GM12875 (cell line): ENCODE measurements at regions not wholly inside any gene's neighbourhood (a gene's known extent, or its start where the extent isn't known, plus 50 kb on each side); places are given as distances from the start of the nearest gene placed in this dataset.
"Not testable (repeated sequence)": the region's sequence is repeated elsewhere in the genome, so short reads cannot be mapped to it uniquely, and the experiment has no call there.

Experiments used
- H3K4me3 ChIP-seq: one replicate; pipeline ENCODE4 v1.5.1; 2011; ENCODE audit warnings: low read depth, low read length, control low read depth
- CTCF ChIP-seq: IDR thresholded peaks from 2 replicates; pipeline ENCODE4 v1.5.1; 2011; ENCODE audit warnings: low read depth, mild to moderate bottlenecking, control low read depth, inconsistent platforms, low read length, moderate library complexity, borderline replicate concordance; ENCODE audit not compliant: insufficient read depth

- no peak for TF ChIP-seq CTCF
- no peak overlapping the region for H3K4me3 ChIP-seq
Measured at GRCh38 chr12:107369679-107370078, 276.3 kb upstream of the CRY1 start.

- no peak overlapping the region for H3K4me3 ChIP-seq
- no peak for TF ChIP-seq CTCF
Measured at GRCh38 chr12:107372229-107372658, 278.9 kb upstream of the CRY1 start.

- TF ChIP-seq CTCF, result no peak
- H3K4me3 ChIP-seq, result no peak overlapping the region
Measured at GRCh38 chr12:107373238-107373809, 280.0 kb upstream of the CRY1 start.

GRCh38 chr12:107374161-107374840 lies 281.0 kb upstream of the CRY1 start:
- no peak overlapping the region for H3K4me3 ChIP-seq
- no peak for TF ChIP-seq CTCF

- TF ChIP-seq CTCF, result no peak
- no peak overlapping the region for H3K4me3 ChIP-seq
Measured at GRCh38 chr12:107375231-107375630, 281.9 kb upstream of the CRY1 start.

- TF ChIP-seq CTCF, result no peak
- H3K4me3 ChIP-seq, result no peak overlapping the region
Measured at GRCh38 chr12:107377596-107378385, 284.4 kb upstream of the CRY1 start.

- TF ChIP-seq CTCF, result no peak
- no peak overlapping the region for H3K4me3 ChIP-seq
Measured at GRCh38 chr12:107378609-107379008, 285.3 kb upstream of the CRY1 start.

GRCh38 chr12:107379142-107379851 lies 285.9 kb upstream of the CRY1 start:
- not testable (repeated sequence) for H3K4me3 ChIP-seq
